Spleen (tissue), 11 donors: ENCODE measurements at regions not wholly inside any gene's neighbourhood (a gene's known extent, or its start where the extent isn't known, plus 50 kb on each side); places are given as distances from the start of the nearest gene placed in this dataset.

Experiments used
- DNase-seq: peaks from one replicate; pipeline ENCODE4 v3.0.0-alpha.2; 2020
- H3K27ac ChIP-seq, 8 donors: fragments of 200-600 bp; sonication (generic) in 7 of 8; 1 replicate in 4 of 8; 2 replicates in 4 of 8; pipeline versions ENCODE4 v1.5.0 to v1.8.0; 2016 to 2021; ENCODE audit warnings: inconsistent platforms in 4 of 8, mild to moderate bottlenecking in 4 of 8, moderate library complexity in 1 of 8
- H3K27me3 ChIP-seq, 7 donors: fragments of 200-600 bp; sonication (generic) in 6 of 7; replicated peaks in 1 of 7; 1 replicate in 4 of 7; 2 replicates in 3 of 7; pipeline versions ENCODE4 v1.5.0 to v1.8.0; 2016 to 2021; ENCODE audit warnings: inconsistent platforms in 3 of 7, mild to moderate bottlenecking in 1 of 7
- H3K36me3 ChIP-seq, 6 donors: fragments of 200-600 bp; sonication (generic) in 5 of 6; 1 replicate in 4 of 6; 2 replicates in 2 of 6; pipeline versions ENCODE4 v1.5.0 to v1.8.0; 2016 to 2021; ENCODE audit warnings: inconsistent platforms in 2 of 6
- H3K4me1 ChIP-seq, 6 donors: fragments of 200-600 bp; sonication (generic) in 5 of 6; 1 replicate in 3 of 6; 2 replicates in 3 of 6; pipeline versions ENCODE4 v1.5.0 to v1.8.0; 2016 to 2021; ENCODE audit warnings: inconsistent platforms in 3 of 6
- H3K4me3 ChIP-seq, 8 donors: fragments of 200-600 bp; sonication (generic) in 7 of 8; 1 replicate in 4 of 8; 2 replicates in 4 of 8; pipeline versions ENCODE4 v1.5.0 to v1.8.0; 2016 to 2021; ENCODE audit warnings: inconsistent platforms in 4 of 8, mild to moderate bottlenecking in 4 of 8, moderate library complexity in 2 of 8
- H3K9me3 ChIP-seq, 8 donors: fragments of 200-600 bp; sonication (generic) in 7 of 8; 1 replicate in 4 of 8; 2 replicates in 4 of 8; pipeline versions ENCODE4 v1.5.0 to v1.8.0; 2016 to 2021; ENCODE audit warnings: inconsistent platforms in 4 of 8
- CTCF ChIP-seq, 11 experiments: fragments of 200-600 bp in 7 of 11; fragments of 450-650 bp in 4 of 11; sonication (generic) in 4 of 11; IDR thresholded peaks in 8 of 11; conservative IDR thresholded peaks in 3 of 11; 1 replicate in 7 of 11; 2 replicates in 4 of 11; pipeline versions ENCODE4 v1.4.0 to v1.8.0; 2016 to 2021; ENCODE audit warnings: antibody characterized with exemption in 11 of 11, inconsistent platforms in 4 of 11, mild to moderate bottlenecking in 1 of 11
- POLR2A ChIP-seq, 3 donors: fragments of 450-650 bp; IDR thresholded peaks; one replicate each; pipeline ENCODE4 v1.5.1; 2017; ENCODE audit warnings: antibody characterized with exemption in 3 of 3, mild to moderate bottlenecking in 1 of 3
- POLR2AphosphoS5 ChIP-seq, 3 donors: sonication (generic); formaldehyde crosslinking; IDR thresholded peaks; one replicate each; pipeline ENCODE4 v1.5.1; 2017; ENCODE audit warnings: antibody characterized with exemption in 3 of 3
- WGBS, 5 donors: extraction: QIAGEN DNeasy Blood & Tissue Kit in 3 of 5; methylation state at CpG; one replicate each; pipeline versions ENCODE4 v1.1.5 to v1.1.7; 2013 to 2018; 5-methylcytosine and 5-hydroxymethylcytosine counted together
- intact Hi-C: fragments of 100-400 bp; cut with DNase I; formaldehyde crosslinking; loops from one replicate; pipeline ENCODE4 v1.15.0; 2023; ENCODE audit warnings: low total_unique reads
- donor health status: healthy with polysubstance abuse.
- donor health status: DM: no; HTN: no; CAD: no; lungs with moderate emphysema.
- donor health status: DM: no; HTN: no; CAD: no.
- donor health status: Bipolar disorder and iron deficiency.
- donor health status: healthy.
- donor health status: DM: no; HTN: no; CAD: no.
- donor health status: DM: yes; HTN: yes; CAD: no.

- 23 to 57% (median 33%) methylated on average over 9 of the region's 9 CpGs for WGBS, 5 donors
These were observed 349.8 kb downstream of the RBM43 start for GRCh38 chr2:150911766-150912280.

GRCh38 chr2:150909613-150910012 lies 352.1 kb downstream of the RBM43 start:
- Histone ChIP-seq H3K4me1 (no peaks in the 10 kb centered on the region), H3K27me3 (no peaks in the 10 kb centered on the region), H3K27ac (no peak overlapping the region), H3K4me3 (no peak overlapping the region), H3K9me3 (no peaks in the 10 kb centered on the region), H3K36me3 (no peaks in the 10 kb centered on the region)
- intact Hi-C loops: no loop called here
- WGBS, 5 donors: 68 to 90% (median 83%) methylated on average over 1 of the region's 1 CpG
- TF ChIP-seq POLR2AphosphoS5 (IDR thresholded peaks at IDR 0.05): no peak
- no peak for TF ChIP-seq POLR2A (IDR thresholded peaks at IDR 0.05)
- no peak for TF ChIP-seq CTCF (IDR thresholded peaks at IDR 0.05 in 8 of 11, conservative IDR thresholded peaks at IDR 0.05 in 3 of 11)
- no peak for DNase-seq

More at GRCh38 chr2:150911766-150912280, 349.8 kb downstream of the RBM43 start:
- intact Hi-C loops: no loop called here
- Histone ChIP-seq H3K36me3 (no peaks in the 10 kb centered on the region), H3K4me3 (no peak overlapping the region), H3K4me1 (no peaks in the 10 kb centered on the region), H3K27me3 (no peaks in the 10 kb centered on the region), H3K27ac (peak overlapping the region in 5 of 8 donors; percentile 5 to 56 (median 47)), H3K9me3 (no peaks in the 10 kb centered on the region)
- TF ChIP-seq POLR2A (IDR thresholded peaks at IDR 0.05): no peak
- peak in 1 of 11 experiments; percentile 11 for TF ChIP-seq CTCF (IDR thresholded peaks at IDR 0.05 in 8 of 11, conservative IDR thresholded peaks at IDR 0.05 in 3 of 11)
- no peak for TF ChIP-seq POLR2AphosphoS5 (IDR thresholded peaks at IDR 0.05)
- no peak for DNase-seq

GRCh38 chr2:150909090-150909489 lies 352.6 kb downstream of the RBM43 start:
- Histone ChIP-seq H3K27me3 (no peaks in the 10 kb centered on the region), H3K4me1 (no peaks in the 10 kb centered on the region), H3K4me3 (no peak overlapping the region), H3K27ac (no peak overlapping the region), H3K9me3 (no peaks in the 10 kb centered on the region), H3K36me3 (no peaks in the 10 kb centered on the region)
- no peak for DNase-seq
- intact Hi-C loops: no loop called here
- TF ChIP-seq POLR2AphosphoS5 (IDR thresholded peaks at IDR 0.05): no peak
- no peak for TF ChIP-seq POLR2A (IDR thresholded peaks at IDR 0.05)
- TF ChIP-seq CTCF (IDR thresholded peaks at IDR 0.05 in 8 of 11, conservative IDR thresholded peaks at IDR 0.05 in 3 of 11): no peak

- H3K4me1 ChIP-seq: no peaks in the 10 kb centered on the region
- no peak overlapping the region for H3K4me3 ChIP-seq
- no peaks in the 10 kb centered on the region for H3K9me3 ChIP-seq
- 72 to 84% (median 78%) methylated on average over 4 of the region's 4 CpGs for WGBS, 5 donors
- intact Hi-C loops: no loop called here
- no peaks in the 10 kb centered on the region for H3K36me3 ChIP-seq
- H3K27me3 ChIP-seq: no peaks in the 10 kb centered on the region
- no peak overlapping the region for H3K27ac ChIP-seq
- DNase-seq: no peak
- TF ChIP-seq POLR2AphosphoS5 (IDR thresholded peaks at IDR 0.05) (no peak), POLR2A (IDR thresholded peaks at IDR 0.05) (no peak), CTCF (IDR thresholded peaks at IDR 0.05 in 8 of 11, conservative IDR thresholded peaks at IDR 0.05 in 3 of 11) (no peak)
These were observed 354.2 kb downstream of the RBM43 start for GRCh38 chr2:150907466-150907865.
